Activated naive CD8-positive, alpha-beta T cell treated with anti-CD3 and anti-CD28 coated beads for 36 hours (primary cell): ENCODE measurements at regions not wholly inside any gene's neighbourhood (a gene's known extent, or its start where the extent isn't known, plus 50 kb on each side); places are given as distances from the start of the nearest gene placed in this dataset.

Experiments used
- DNase-seq: peaks from one replicate; pipeline ENCODE4 v3.0.0; 2021
- H3K27ac Mint-ChIP-seq: one replicate; pipeline ENCODE4 v1.8.0; 2022; ENCODE audit warnings: mild to moderate bottlenecking, moderate library complexity, mixed read lengths
- H3K27me3 Mint-ChIP-seq: one replicate; pipeline ENCODE4 v1.8.0; 2022; ENCODE audit warnings: mild to moderate bottlenecking, mixed read lengths
- H3K36me3 Mint-ChIP-seq: one replicate; pipeline ENCODE4 v1.8.0; 2021; ENCODE audit warnings: mild to moderate bottlenecking, mixed read lengths
- H3K4me1 Mint-ChIP-seq: one replicate; pipeline ENCODE4 v1.8.0; 2021; ENCODE audit warnings: mixed read lengths
- H3K4me3 Mint-ChIP-seq: one replicate; pipeline ENCODE4 v1.8.0; 2022; ENCODE audit warnings: mild to moderate bottlenecking, moderate library complexity, mixed read lengths
- H3K9me3 Mint-ChIP-seq: one replicate; pipeline ENCODE4 v1.8.0; 2022; ENCODE audit warnings: mixed read lengths

GRCh38 chr16:85536411-85537330 is 76.5 kb upstream of the GSE1 start:
- Mint-ChIP-seq H3K27ac (no peak overlapping the region), H3K4me1 (peaks cover 5% of the 10 kb centered on the region), H3K27me3 (no peaks in the 10 kb centered on the region), H3K4me3 (no peak overlapping the region), H3K9me3 (no peaks in the 10 kb centered on the region), H3K36me3 (no peaks in the 10 kb centered on the region)
- no peak for DNase-seq

- H3K9me3 Mint-ChIP-seq = no peaks in the 10 kb centered on the region
- H3K27me3 Mint-ChIP-seq = no peaks in the 10 kb centered on the region
- H3K4me1 Mint-ChIP-seq = peaks cover 5% of the 10 kb centered on the region
- H3K27ac Mint-ChIP-seq = no peak overlapping the region
- no peak overlapping the region for H3K4me3 Mint-ChIP-seq
- H3K36me3 Mint-ChIP-seq = no peaks in the 10 kb centered on the region
- no peak for DNase-seq
Measured at GRCh38 chr16:85537331-85537788, 75.8 kb upstream of the GSE1 start.

- Mint-ChIP-seq H3K9me3 (no peaks in the 10 kb centered on the region), H3K4me3 (no peak overlapping the region), H3K27ac (no peak overlapping the region), H3K27me3 (no peaks in the 10 kb centered on the region), H3K36me3 (no peaks in the 10 kb centered on the region), H3K4me1 (peaks cover 5% of the 10 kb centered on the region)
- DNase-seq = no peak
Measured at GRCh38 chr16:85537795-85538401, 75.2 kb upstream of the GSE1 start.

- Mint-ChIP-seq H3K27me3 (no peaks in the 10 kb centered on the region), H3K9me3 (no peaks in the 10 kb centered on the region), H3K36me3 (no peaks in the 10 kb centered on the region), H3K4me3 (no peak overlapping the region), H3K4me1 (peaks cover 5% of the 10 kb centered on the region), H3K27ac (no peak overlapping the region)
- DNase-seq = no peak
Measured at GRCh38 chr16:85539084-85539483, 74.0 kb upstream of the GSE1 start.

- H3K36me3 Mint-ChIP-seq = no peaks in the 10 kb centered on the region
- no peak for DNase-seq
- no peaks in the 10 kb centered on the region for H3K27me3 Mint-ChIP-seq
- no peaks in the 10 kb centered on the region for H3K9me3 Mint-ChIP-seq
- H3K4me3 Mint-ChIP-seq = no peak overlapping the region
- peaks cover 5% of the 10 kb centered on the region for H3K4me1 Mint-ChIP-seq
- H3K27ac Mint-ChIP-seq = no peak overlapping the region
Measured at GRCh38 chr16:85539629-85540291, 73.4 kb upstream of the GSE1 start.

- H3K27ac Mint-ChIP-seq = no peak overlapping the region
- no peak for DNase-seq
- no peak overlapping the region for H3K4me3 Mint-ChIP-seq
- H3K9me3 Mint-ChIP-seq = no peaks in the 10 kb centered on the region
- H3K36me3 Mint-ChIP-seq = no peaks in the 10 kb centered on the region
- H3K4me1 Mint-ChIP-seq = peaks cover 1% of the 10 kb centered on the region
- H3K27me3 Mint-ChIP-seq = no peaks in the 10 kb centered on the region
Measured at GRCh38 chr16:85541181-85541580, 71.9 kb upstream of the GSE1 start.

GRCh38 chr16:85541619-85541979 is 71.5 kb upstream of the GSE1 start:
- H3K27me3 Mint-ChIP-seq = no peaks in the 10 kb centered on the region

GRCh38 chr16:85541980-85542900 is 70.9 kb upstream of the GSE1 start:
- Mint-ChIP-seq H3K36me3 (no peaks in the 10 kb centered on the region), H3K27me3 (no peaks in the 10 kb centered on the region), H3K27ac (no peak overlapping the region), H3K4me3 (no peak overlapping the region), H3K4me1 (no peaks in the 10 kb centered on the region), H3K9me3 (no peaks in the 10 kb centered on the region)
- DNase-seq = no peak

More at GRCh38 chr16:85541619-85541979, 71.5 kb upstream of the GSE1 start:
- H3K4me1 Mint-ChIP-seq = no peaks in the 10 kb centered on the region
- H3K4me3 Mint-ChIP-seq = no peak overlapping the region
- no peaks in the 10 kb centered on the region for H3K9me3 Mint-ChIP-seq
- H3K27ac Mint-ChIP-seq = no peak overlapping the region
- DNase-seq = no peak
- no peaks in the 10 kb centered on the region for H3K36me3 Mint-ChIP-seq

GRCh38 chr16:85543536-85543935 is 69.6 kb upstream of the GSE1 start:
- Mint-ChIP-seq H3K27ac (no peak overlapping the region), H3K9me3 (no peaks in the 10 kb centered on the region), H3K4me3 (no peak overlapping the region), H3K4me1 (no peaks in the 10 kb centered on the region), H3K36me3 (no peaks in the 10 kb centered on the region), H3K27me3 (no peaks in the 10 kb centered on the region)
- no peak for DNase-seq

GRCh38 chr16:85544016-85544415 is 69.1 kb upstream of the GSE1 start:
- Mint-ChIP-seq H3K4me3 (no peak overlapping the region), H3K36me3 (no peaks in the 10 kb centered on the region), H3K4me1 (no peaks in the 10 kb centered on the region), H3K9me3 (no peaks in the 10 kb centered on the region), H3K27me3 (no peaks in the 10 kb centered on the region), H3K27ac (no peak overlapping the region)
- no peak for DNase-seq

GRCh38 chr16:85544668-85545067 is 68.5 kb upstream of the GSE1 start:
- Mint-ChIP-seq H3K4me3 (no peak overlapping the region), H3K27ac (no peak overlapping the region), H3K36me3 (no peaks in the 10 kb centered on the region), H3K4me1 (no peaks in the 10 kb centered on the region), H3K9me3 (no peaks in the 10 kb centered on the region), H3K27me3 (no peaks in the 10 kb centered on the region)
- no peak for DNase-seq

- no peak overlapping the region for H3K4me3 Mint-ChIP-seq
- peaks cover 5% of the 10 kb centered on the region for H3K4me1 Mint-ChIP-seq
- DNase-seq = no peak
- H3K9me3 Mint-ChIP-seq = no peaks in the 10 kb centered on the region
- H3K27ac Mint-ChIP-seq = no peak overlapping the region
- no peaks in the 10 kb centered on the region for H3K27me3 Mint-ChIP-seq
- H3K36me3 Mint-ChIP-seq = no peaks in the 10 kb centered on the region
Measured at GRCh38 chr16:85545227-85545818, 67.8 kb upstream of the GSE1 start.

GRCh38 chr16:85546585-85547447 is 66.3 kb upstream of the GSE1 start:
- no peak overlapping the region for H3K4me3 Mint-ChIP-seq
- H3K36me3 Mint-ChIP-seq = no peaks in the 10 kb centered on the region
- no peak overlapping the region for H3K27ac Mint-ChIP-seq
- H3K9me3 Mint-ChIP-seq = no peaks in the 10 kb centered on the region
- H3K4me1 Mint-ChIP-seq = peaks cover 15% of the 10 kb centered on the region
- no peaks in the 10 kb centered on the region for H3K27me3 Mint-ChIP-seq
- no peak for DNase-seq

GRCh38 chr16:85548375-85548774 is 64.7 kb upstream of the GSE1 start:
- Mint-ChIP-seq H3K36me3 (no peaks in the 10 kb centered on the region), H3K4me1 (peaks cover 23% of the 10 kb centered on the region), H3K4me3 (no peak overlapping the region), H3K27me3 (no peaks in the 10 kb centered on the region), H3K27ac (no peak overlapping the region), H3K9me3 (no peaks in the 10 kb centered on the region)
- DNase-seq = no peak
